GM19438 (cell line): ENCODE measurements at regions not wholly inside any gene's neighbourhood (a gene's known extent, or its start where the extent isn't known, plus 50 kb on each side); places are given as distances from the start of the nearest gene placed in this dataset.

Experiments used
- ATAC-seq: cut with Tn5 transposase; IDR thresholded peaks from one replicate; pipeline ENCODE4 v1.9.1; 2021; ENCODE audit warnings: low read depth; ENCODE audit not compliant: unreplicated experiment

DNA sequence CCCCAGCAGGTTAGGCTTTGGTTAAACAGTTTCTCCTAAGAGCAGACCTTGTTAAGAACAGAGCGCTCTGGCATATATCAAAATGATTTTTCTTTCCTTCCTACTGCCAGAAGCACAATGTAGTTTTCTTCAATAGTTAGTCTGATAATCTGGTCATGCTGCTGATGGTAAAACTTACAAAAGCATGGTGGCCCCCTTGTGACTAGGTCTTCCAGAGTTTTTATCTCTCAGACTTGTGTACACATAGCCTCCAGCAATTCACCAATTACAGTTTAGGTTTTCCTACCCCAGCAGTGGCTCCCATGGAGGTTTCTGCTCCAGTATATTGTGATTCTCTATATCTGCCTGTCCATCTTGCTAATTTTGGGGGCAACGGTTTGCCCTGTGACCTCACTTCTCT lies 73.3 kb upstream of the DPH5 start:
- ATAC-seq: no peak

- ATAC-seq: no peak
These were observed 72.7 kb upstream of the DPH5 start for GRCh38 chr1:101098327-101098726.

- no peak for ATAC-seq
These were observed 64.2 kb upstream of the DPH5 start for GRCh38 chr1:101089613-101090338.

DNA sequence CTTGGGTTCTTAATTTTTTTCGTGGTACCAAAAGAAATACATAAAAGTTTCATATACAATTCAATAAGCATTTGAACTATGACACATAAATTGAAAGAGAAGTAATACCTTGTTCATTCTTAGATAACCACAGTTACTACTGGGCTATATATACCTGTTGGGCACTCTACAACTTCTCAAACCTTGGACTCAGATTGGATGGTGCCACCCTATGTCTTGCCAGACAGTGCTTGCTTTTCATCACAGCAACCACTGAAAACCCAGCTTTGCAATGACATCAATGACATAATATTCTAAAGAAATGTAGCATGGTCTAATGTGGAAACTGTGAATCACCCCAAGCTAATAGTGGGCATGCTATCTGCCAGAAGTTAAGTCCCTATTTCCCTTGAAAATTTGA lies 62.8 kb upstream of the DPH5 start:
- no peak for ATAC-seq

GRCh38 chr1:101086783-101087182 lies 61.2 kb upstream of the DPH5 start:
- ATAC-seq: no peak

- ATAC-seq: peak; percentile 75
These were observed 56.2 kb upstream of the DPH5 start for GRCh38 chr1:101081496-101082488.

DNA sequence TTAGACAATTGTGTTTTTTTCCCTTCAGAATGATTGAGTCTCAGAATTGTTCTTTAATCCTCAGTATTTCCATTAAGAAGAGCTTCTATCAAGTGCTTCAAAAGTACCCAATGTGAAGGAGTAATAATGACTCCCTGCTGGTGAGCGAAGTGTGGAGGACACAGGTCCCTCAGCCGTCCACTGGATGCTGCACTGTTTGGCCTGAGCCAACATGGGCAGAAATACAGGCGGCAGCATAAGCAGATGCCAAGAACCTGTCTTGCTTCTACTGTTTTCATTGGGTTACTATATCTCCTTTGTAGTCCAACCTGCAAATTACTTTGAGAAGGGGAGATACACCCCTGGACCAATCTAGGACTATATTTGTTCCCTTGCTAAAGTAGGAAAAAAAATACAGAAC lies 55.3 kb upstream of the DPH5 start:
- ATAC-seq: no peak

DNA sequence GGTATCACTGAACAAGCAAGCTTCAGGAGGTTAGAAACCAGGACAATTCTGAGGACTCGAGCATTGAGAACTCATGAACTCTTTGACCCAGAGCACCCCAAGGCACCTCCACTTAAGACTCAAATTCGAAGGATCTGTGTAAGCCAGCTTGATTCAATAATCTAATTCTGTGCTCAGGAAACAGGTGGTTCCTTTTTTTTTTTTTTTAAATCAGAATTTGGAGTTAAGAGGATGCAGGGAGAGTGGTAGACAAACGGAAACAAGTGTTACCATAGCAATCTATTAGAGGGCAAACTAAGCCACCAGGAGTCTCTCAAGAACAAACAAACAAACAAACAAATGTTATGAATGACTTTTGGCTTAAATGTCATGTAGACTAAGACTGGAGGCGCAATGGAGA lies 53.8 kb upstream of the DPH5 start:
- no peak for ATAC-seq

- no peak for ATAC-seq
These were observed 52.3 kb upstream of the DPH5 start for GRCh38 chr1:101077849-101078248.

DNA sequence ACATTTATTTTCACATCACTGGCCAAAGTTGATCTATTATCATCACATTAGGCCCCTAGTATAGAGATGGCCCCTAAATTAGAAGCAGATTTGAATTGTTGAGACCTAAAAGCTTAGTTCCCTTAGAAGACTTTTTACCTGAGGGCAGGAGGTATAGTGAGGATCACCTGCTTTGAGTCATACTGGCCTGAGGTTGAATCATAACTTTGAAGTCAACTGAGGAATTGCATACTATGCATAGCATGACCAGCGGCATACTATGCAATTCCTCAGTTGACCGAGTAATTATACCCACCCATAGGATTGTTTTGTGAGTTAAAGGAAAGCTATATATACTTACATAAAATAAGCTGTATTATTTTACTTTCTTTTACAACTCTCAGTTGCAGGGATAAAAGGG lies 50.3 kb upstream of the DPH5 start:
- no peak for ATAC-seq
